ENCODE measurements at regions not wholly inside any gene's neighbourhood (a gene's known extent, or its start where the extent isn't known, plus 50 kb on each side); places are given as distances from the start of the nearest gene placed in this dataset.

GRCh38 chr10:88161070-88161469 is 297.6 kb downstream of the PTEN start:
- no peak for TF ChIP-seq POLR2A (IDR thresholded peaks at IDR 0.05; ENCODE audit: extremely low read depth, insufficient read length)
- TF ChIP-seq CTCF (IDR thresholded peaks at IDR 0.05; ENCODE audit: low read depth, low read length), result no peak
- H3K4me3 ChIP-seq (ENCODE audit: low read depth, low read length), result no peak overlapping the region
- no peak for DNase-seq (ENCODE audit: low read depth)

- no peak for TF ChIP-seq POLR2A (IDR thresholded peaks at IDR 0.05; ENCODE audit: extremely low read depth, insufficient read length)
- no peak for TF ChIP-seq CTCF (IDR thresholded peaks at IDR 0.05; ENCODE audit: low read depth, low read length)
- TF ChIP-seq MAX (IDR thresholded peaks at IDR 0.05; ENCODE audit: low read depth, low read length), result no peak
- TF ChIP-seq MYC (IDR thresholded peaks at IDR 0.05; ENCODE audit: low read depth, low read length), result no peak
- DNase-seq (ENCODE audit: low read depth), result no peak
- no peak overlapping the region for H3K4me3 ChIP-seq (ENCODE audit: low read depth, low read length)
Observed at GRCh38 chr10:88161756-88162155, 298.3 kb downstream of the PTEN start.

GRCh38 chr10:88162852-88163251 is 299.4 kb downstream of the PTEN start:
- H3K4me3 ChIP-seq (ENCODE audit: low read depth, low read length), result no peak overlapping the region
- DNase-seq (ENCODE audit: low read depth), result no peak
- TF ChIP-seq POLR2A (IDR thresholded peaks at IDR 0.05; ENCODE audit: extremely low read depth, insufficient read length) (no peak), MYC (IDR thresholded peaks at IDR 0.05; ENCODE audit: low read depth, low read length) (no peak), MAX (IDR thresholded peaks at IDR 0.05; ENCODE audit: low read depth, low read length) (no peak), CTCF (IDR thresholded peaks at IDR 0.05; ENCODE audit: low read depth, low read length) (no peak)

- TF ChIP-seq MYC (IDR thresholded peaks at IDR 0.05; ENCODE audit: low read depth, low read length) (no peak), MAX (IDR thresholded peaks at IDR 0.05; ENCODE audit: low read depth, low read length) (no peak), POLR2A (IDR thresholded peaks at IDR 0.05; ENCODE audit: extremely low read depth, insufficient read length) (no peak), CTCF (IDR thresholded peaks at IDR 0.05; ENCODE audit: low read depth, low read length) (no peak)
- no peak overlapping the region for H3K4me3 ChIP-seq (ENCODE audit: low read depth, low read length)
- no peak for DNase-seq (ENCODE audit: low read depth)
Observed at GRCh38 chr10:88163572-88163971, 300.1 kb downstream of the PTEN start.

GRCh38 chr10:88164471-88164870 is 301.0 kb downstream of the PTEN start:
- TF ChIP-seq POLR2A (IDR thresholded peaks at IDR 0.05; ENCODE audit: extremely low read depth, insufficient read length), result no peak
- TF ChIP-seq CTCF (IDR thresholded peaks at IDR 0.05; ENCODE audit: low read depth, low read length), result no peak
- TF ChIP-seq MAX (IDR thresholded peaks at IDR 0.05; ENCODE audit: low read depth, low read length), result no peak
- no peak for TF ChIP-seq MYC (IDR thresholded peaks at IDR 0.05; ENCODE audit: low read depth, low read length)
- DNase-seq (ENCODE audit: low read depth), result no peak
- H3K4me3 ChIP-seq (ENCODE audit: low read depth, low read length), result no peak overlapping the region

- TF ChIP-seq MAX (IDR thresholded peaks at IDR 0.05; ENCODE audit: low read depth, low read length), result no peak
- no peak for TF ChIP-seq POLR2A (IDR thresholded peaks at IDR 0.05; ENCODE audit: extremely low read depth, insufficient read length)
- no peak for TF ChIP-seq MYC (IDR thresholded peaks at IDR 0.05; ENCODE audit: low read depth, low read length)
- no peak for TF ChIP-seq CTCF (IDR thresholded peaks at IDR 0.05; ENCODE audit: low read depth, low read length)
- no peak overlapping the region for H3K4me3 ChIP-seq (ENCODE audit: low read depth, low read length)
- DNase-seq (ENCODE audit: low read depth), result no peak
Observed at GRCh38 chr10:88165849-88166271, 302.4 kb downstream of the PTEN start.

Measured in NB4 (cell line).